AG10803 (cell line): ENCODE measurements at regions not wholly inside any gene's neighbourhood (a gene's known extent, or its start where the extent isn't known, plus 50 kb on each side); places are given as distances from the start of the nearest gene placed in this dataset.

Source experiments
- DNase-seq: peaks from one replicate; pipeline ENCODE4 v3.0.0; 2010; ENCODE audit warnings: low read depth
- H3K4me3 ChIP-seq: 2 replicates; pipeline ENCODE4 v1.5.1; 2011; ENCODE audit warnings: mild to moderate bottlenecking, low read length, control low read depth
- TF ChIP-seq, protein P1 (sequence below): conservative IDR thresholded peaks from 2 replicates; pipeline ENCODE4 v1.5.1; 2011; ENCODE audit warnings: mild to moderate bottlenecking, low read length, control low read depth, inconsistent platforms

DNA sequence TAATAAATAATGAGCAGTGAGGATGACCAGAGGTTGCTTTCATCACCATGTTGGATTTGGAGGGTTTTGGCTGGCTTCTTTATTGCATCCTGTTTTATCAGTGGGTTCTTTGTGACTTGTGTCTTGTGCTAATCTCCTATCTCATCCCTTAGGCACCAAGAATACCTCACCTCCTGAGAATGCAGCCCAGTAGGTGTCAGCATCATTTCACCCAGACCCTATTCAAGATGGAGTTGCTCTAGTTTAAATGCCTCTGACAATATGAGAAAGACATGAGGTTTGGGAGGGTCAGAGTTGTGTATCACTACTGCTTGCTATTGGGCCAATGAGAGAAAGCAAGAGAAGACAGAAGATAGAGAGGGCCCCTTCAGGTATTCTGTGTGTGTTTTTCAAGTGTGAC is 592.2 kb downstream of the ETNK1 start:
- TF ChIP-seq, protein P1, sequence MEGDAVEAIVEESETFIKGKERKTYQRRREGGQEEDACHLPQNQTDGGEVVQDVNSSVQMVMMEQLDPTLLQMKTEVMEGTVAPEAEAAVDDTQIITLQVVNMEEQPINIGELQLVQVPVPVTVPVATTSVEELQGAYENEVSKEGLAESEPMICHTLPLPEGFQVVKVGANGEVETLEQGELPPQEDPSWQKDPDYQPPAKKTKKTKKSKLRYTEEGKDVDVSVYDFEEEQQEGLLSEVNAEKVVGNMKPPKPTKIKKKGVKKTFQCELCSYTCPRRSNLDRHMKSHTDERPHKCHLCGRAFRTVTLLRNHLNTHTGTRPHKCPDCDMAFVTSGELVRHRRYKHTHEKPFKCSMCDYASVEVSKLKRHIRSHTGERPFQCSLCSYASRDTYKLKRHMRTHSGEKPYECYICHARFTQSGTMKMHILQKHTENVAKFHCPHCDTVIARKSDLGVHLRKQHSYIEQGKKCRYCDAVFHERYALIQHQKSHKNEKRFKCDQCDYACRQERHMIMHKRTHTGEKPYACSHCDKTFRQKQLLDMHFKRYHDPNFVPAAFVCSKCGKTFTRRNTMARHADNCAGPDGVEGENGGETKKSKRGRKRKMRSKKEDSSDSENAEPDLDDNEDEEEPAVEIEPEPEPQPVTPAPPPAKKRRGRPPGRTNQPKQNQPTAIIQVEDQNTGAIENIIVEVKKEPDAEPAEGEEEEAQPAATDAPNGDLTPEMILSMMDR = no peak
- no peak overlapping the region for H3K4me3 ChIP-seq
- DNase-seq = no peak

DNA sequence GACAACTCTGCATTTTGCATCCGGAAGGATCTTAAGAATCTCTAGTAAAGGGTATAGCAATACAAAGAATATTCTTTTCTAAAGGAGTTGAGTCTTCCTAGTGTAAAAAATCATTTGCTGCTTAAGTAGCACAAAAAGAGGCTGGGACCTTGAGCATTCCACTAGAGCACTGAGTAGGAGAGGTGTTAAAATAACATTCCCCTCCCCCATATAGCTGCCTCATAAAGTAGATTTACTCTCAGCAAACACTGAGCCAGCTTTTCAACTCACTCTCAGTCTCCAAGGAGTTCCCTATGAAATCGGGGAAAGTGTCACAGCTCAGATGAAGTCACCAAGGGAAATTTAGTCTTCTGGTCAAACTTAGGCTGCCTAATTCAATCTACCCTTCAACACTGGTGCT is 592.7 kb downstream of the ETNK1 start:
- TF ChIP-seq, protein P1 = no peak

DNA sequence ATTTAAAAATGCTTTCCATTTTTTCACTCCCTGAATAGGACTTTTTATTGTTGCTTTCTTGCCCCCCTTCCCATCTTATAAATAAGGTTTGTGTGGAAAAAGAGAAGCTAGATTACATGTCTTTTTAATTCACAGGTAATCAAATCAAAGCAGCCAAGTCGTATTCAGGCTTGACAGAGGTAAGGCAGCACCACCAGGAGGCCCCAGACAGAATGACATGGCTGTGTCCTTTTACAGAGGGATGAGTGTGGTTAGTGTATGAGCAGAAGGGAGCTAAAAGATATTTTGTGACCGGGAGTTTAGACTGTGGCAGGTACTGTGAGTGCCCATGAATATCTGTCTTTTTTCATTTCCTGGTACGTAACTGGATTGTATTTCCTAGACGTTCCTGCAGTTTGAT is 596.1 kb downstream of the ETNK1 start:
- TF ChIP-seq, protein P1 = no peak
- no peak overlapping the region for H3K4me3 ChIP-seq
- DNase-seq = no peak

More for the DNA sequence above, 592.7 kb downstream of the ETNK1 start:
- no peak for DNase-seq
- no peak overlapping the region for H3K4me3 ChIP-seq

DNA sequence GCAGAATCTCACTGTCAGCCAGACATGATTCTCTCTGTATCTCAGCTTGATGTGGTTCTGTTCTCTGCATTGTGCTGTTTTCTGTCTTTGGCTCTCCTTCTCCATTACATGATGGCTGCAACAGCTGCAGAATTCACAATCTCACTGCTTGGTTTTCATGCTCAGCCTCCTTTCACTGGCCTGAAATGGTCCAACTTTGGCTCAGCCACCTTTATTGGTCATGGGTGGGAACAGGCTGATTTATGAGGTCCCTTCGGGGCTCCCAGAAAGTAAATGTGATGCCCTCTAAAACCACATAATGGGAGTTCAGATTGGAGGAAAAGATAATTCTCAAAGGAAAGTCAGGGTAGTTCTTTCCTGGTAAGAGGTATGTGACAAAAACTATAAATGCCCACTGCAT is 597.0 kb downstream of the ETNK1 start:
- no peak for DNase-seq
- TF ChIP-seq, protein P1 = no peak

DNA sequence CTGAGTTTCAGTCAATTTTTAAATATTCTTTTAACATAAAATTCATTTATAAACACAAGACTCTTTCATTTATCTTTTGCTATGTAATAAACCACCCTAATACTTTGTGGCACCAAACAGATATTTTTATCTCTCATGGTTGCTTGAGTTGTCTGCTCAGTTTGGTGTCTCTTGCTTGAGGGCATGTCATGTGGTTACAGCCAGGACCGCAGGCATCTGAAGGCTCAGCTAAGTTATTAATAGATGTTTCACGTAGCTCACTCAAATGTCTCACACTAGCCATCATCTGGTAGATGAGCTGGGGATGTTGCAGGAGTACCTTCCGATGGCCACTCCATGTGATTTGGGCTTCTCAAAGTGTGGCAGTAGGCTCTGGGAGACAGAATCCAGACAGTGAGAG is 597.8 kb downstream of the ETNK1 start:
- no peak for DNase-seq
- TF ChIP-seq, protein P1 = no peak
- no peak overlapping the region for H3K4me3 ChIP-seq

More for the DNA sequence above, 597.0 kb downstream of the ETNK1 start:
- H3K4me3 ChIP-seq = no peak overlapping the region

GRCh38 chr12:23228101-23228500 is 603.1 kb downstream of the ETNK1 start:
- TF ChIP-seq, protein P1 = no peak
- DNase-seq = no peak
- no peak overlapping the region for H3K4me3 ChIP-seq

- TF ChIP-seq, protein P1 = no peak
- DNase-seq = no peak
- no peak overlapping the region for H3K4me3 ChIP-seq
Observed at GRCh38 chr12:23230899-23231298, 605.9 kb downstream of the ETNK1 start.
